ENCODE measurements at regions not wholly inside any gene's neighbourhood (a gene's known extent, or its start where the extent isn't known, plus 50 kb on each side); places are given as distances from the start of the nearest gene placed in this dataset.

GRCh38 chr2:7281231-7282201 lies 364.3 kb downstream of the RNF144A start:
- TF ChIP-seq EP300 (IDR thresholded peaks at IDR 0.05) (no peak), USF2 (IDR thresholded peaks at IDR 0.05) (no peak), RNF2 (IDR thresholded peaks at IDR 0.05; ENCODE audit: borderline replicate concordance, low read depth) (no peak), CTCF (IDR thresholded peaks at IDR 0.05) (no peak), NFE2L2 (conservative IDR thresholded peaks at IDR 0.05; ENCODE audit: low read length) (no peak), SMC3 (IDR thresholded peaks at IDR 0.05) (no peak), BCL3 (IDR thresholded peaks at IDR 0.05) (no peak)
